GM19043 (cell line): ENCODE measurements at regions not wholly inside any gene's neighbourhood (a gene's known extent, or its start where the extent isn't known, plus 50 kb on each side); places are given as distances from the start of the nearest gene placed in this dataset.

Experiments used
- ATAC-seq: cut with Tn5 transposase; IDR thresholded peaks from one replicate; pipeline ENCODE4 v1.9.1; 2021; ENCODE audit warnings: low read depth; ENCODE audit not compliant: unreplicated experiment

DNA sequence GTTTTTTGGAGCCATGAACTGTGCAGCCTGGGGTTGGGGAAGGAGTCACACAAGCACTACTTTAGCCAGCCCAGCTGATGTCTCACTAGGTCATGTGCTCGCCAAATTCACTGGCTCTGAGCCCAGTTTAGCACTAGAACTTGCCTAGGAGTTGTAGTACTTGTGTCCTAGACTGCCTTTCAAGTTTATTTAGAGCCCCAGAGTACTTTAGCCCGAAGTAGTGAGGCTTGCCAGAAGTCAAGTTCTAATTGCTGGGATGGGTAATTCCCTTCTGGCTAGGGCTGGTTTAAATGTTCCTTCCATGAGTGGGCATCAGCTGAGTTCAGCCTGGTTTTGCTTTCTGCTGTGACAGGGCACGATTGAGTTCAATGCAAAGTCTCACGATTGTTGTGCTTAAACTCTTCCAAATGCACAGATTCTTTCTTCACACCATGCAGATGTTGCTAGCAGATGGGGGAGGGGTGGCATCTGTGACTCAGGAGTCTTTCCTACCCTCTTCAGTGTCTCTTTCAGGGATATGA, 228.2 kb upstream of the ZPLD1 start:
- no peak for ATAC-seq

DNA sequence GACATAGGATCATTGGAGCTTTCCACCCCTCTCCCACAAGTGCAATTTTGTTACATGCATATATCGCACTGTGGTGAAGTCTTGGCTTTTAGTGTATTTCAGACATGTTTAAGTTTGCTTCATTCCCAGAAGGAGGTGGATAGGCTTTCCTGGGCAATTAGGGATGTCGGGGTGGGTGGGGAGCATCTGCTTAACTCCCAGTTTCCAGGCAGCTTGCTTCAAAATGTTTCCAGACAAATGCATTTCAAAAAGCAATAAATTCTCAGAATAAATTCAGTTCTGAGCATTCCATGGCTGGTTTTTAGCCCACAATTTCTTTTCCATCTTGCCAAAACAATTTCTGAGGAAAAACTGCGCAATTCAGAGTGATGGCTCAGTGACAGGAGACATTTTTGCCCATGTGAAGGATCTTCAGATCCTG, 227.7 kb upstream of the ZPLD1 start:
- no peak for ATAC-seq

DNA sequence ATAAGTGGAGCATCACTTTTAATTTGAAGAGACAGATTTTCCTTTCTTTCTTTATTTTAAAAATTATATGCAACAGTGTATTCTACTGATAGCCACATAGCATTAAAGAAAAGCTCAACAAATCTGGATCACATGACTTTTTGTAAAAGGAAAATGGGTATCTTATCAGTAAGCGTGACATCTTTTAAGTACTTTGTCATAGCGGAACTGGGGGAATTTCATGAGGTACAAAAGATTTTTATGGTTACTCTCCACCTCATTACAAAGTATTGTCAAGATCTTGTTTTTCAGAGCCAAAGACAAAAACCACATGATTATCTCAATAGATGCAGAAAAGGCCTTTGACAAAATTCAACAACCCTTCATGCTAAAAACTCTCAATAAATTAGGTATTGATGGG, 219.6 kb upstream of the ZPLD1 start:
- ATAC-seq = no peak

DNA sequence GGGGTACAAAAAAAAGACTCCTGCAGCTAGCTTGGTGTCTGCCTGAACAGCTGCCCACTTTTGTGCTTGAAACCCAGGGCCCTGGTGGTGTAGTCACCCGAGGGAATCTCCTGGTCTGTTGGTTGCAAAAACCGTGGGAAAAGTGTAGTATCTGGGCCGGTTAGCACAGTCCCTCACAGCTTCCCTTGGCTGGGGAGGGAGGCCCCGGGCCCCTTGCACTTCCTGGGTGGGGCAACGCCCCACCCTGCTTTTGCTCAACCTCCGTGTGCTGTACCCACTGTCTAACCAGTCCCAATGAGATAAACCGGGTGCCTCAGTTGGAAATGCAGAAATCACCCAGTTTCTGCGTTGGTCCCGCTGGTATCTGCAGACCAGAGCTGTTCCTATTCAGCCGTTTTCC, 211.7 kb upstream of the ZPLD1 start:
- no peak for ATAC-seq

DNA sequence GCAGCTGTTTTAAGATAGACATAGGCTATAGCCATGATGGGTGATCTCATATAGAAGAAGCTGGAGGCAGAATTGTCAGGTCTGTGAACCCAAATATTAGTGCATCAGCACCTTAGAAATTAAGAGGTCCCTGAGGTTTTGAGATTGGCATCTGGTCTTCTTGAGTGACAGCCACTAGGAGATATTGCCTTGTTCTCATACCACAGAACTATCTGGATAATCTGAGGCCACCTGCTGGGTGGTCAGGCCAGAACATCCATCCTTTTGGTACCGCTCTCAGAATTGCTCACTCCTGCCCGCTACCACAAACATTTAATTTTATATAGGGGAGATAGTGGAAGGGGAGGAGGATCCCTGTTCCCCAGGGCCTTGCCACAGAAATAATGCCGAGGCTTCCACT, 210.6 kb upstream of the ZPLD1 start:
- no peak for ATAC-seq

DNA sequence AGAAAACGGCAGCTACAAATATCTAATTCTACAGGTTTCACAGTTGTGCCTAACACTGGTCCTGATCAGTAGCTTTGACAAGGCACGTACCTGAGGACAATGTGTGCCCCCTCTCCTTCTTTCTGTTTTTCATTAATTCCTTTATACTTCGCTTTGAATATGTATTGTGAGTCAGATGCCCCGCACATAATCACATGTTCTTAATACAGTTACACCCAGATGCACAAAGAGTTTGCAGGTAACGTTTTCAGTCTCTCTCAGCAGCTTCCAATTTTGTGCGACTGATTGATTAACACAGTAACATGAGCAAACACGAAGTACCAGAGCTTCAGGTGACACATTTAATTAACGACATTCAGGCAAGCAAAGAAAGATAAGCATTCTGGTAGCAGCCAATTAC, 209.8 kb upstream of the ZPLD1 start:
- no peak for ATAC-seq

DNA sequence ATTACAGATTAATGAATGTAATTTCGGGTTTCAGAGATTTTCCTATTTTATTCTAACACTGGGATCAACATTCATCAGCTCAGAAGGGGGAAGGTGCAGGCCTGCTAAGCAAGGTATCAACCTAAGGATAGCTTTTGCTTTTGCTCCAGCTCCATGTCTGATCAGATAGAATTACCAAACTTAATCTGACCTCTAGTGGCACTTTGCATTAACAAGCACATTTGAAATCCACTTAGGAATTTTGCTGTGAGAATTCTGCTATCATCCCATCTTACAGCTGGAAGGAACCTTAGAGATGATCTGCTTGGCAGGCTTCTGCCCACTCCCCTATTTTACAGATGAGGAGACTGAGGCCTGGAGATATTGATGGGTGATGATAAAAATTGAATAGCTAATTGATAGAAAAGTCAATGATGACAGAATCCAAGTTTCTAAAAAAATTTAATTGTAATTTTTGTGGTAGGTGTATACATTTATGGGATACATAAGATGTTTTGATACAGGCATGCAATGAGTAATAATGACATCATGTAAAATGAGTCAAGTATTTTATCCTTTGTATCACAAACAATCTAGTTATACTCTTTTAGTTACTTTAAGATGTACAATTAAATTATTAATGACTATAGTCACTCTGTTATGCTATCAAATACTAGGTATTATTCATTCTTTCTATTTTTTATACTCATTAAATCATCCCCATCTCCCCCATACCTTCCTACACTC, 209.2 kb upstream of the ZPLD1 start:
- ATAC-seq = no peak

DNA sequence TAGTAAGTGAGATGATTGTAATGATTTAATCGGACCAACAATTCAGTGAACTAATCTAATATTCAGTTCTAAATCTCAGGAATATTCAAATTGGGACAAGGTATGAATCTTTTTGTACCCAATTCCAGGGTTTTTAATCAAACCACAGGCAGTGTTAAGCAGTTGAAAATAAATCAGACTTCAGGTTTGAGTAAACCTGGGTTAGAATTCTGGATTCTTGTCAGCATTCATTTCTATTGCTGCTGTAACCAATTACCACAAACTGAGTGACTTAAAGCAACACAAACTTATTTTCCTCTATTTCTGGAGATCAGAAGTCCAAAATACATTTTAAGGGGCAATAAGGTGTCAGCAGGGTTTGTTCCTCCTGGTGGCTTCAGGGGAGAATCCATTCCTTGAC, 208.4 kb upstream of the ZPLD1 start:
- ATAC-seq = no peak

DNA sequence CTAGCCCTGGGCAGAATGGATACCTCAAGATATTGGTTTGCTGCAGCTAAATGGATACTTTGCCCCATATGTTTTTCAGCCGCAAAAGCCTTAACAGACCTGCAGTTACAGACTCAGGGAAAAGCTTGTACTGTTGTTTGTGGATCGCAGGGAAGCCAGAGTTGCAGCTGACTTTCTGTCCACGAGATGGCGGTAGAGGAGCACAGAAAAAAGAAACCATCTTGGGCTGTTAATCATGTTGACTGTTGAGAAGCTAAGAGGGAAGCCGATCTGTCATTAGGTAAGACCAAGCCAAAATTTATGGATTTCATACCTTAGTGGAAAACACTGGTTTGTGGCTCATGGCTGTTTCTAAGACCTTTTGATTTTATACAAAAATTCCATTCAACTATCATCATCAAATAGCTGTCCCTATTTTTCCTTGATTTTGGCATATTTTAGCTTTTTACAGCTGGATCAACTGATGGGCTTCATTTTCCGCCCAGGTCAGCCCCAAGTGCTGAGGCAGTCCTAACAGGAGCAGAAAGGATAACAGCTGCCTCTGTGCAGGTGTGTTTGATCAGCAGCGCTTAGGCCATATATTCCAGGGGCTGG, 205.7 kb upstream of the ZPLD1 start:
- peak; percentile 36 for ATAC-seq

DNA sequence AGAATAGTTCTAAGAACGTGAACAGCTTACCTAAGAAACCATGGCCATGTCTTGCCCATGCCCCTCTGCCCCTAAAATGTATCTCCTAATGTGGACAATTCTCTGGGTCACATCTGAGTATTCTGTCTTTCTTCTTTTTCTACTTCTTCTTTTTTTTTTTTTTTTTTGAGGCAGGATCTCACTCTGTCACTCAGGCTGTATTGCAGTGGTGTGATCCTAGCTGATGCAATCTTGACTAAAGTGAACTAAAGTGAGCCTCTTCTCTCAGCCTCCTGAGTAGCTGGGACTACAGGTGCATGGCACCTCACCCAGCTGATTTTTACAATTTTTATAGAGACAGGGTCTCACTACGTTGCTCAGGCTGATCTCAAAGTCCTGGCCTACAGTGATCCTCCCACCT, 204.8 kb upstream of the ZPLD1 start:
- ATAC-seq = no peak

DNA sequence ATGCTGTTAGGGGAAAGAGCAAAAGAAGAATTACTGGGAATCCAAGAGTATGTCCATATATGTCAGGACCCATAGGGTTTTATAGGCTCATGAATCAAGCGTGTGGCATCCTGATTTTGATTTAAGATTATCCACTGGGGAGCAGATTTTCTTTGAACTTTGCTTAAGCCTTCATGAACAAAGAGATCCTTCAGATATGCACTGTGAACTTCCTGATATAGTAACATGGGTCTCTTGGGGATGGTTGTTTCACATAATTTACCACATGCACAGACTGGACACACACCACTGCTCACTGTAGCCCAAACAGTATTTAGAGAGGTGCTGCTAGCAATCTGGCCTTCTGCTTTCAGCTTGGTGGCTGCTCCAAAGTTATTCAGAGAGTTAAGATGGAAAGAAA, 200.9 kb upstream of the ZPLD1 start:
- ATAC-seq = peak; percentile 96

DNA sequence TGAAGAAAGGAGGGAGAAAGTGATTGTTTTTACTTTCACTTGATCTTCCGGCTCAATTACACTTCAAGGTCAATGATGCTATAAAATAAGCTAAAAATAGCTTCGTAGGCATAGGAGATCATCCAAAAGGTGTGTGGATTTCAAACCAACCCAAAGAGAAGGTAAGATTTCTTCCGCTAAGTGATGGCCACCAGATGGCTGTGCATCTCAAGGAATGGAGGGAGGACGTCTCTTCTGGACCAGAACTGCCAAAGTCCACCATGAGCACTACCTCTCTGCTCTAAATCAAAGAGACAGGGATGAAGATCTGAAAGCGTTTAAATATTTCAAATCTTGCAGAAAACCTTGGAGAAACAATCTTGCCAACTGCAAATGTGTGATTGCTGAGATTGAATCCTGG, 199.1 kb upstream of the ZPLD1 start:
- no peak for ATAC-seq

DNA sequence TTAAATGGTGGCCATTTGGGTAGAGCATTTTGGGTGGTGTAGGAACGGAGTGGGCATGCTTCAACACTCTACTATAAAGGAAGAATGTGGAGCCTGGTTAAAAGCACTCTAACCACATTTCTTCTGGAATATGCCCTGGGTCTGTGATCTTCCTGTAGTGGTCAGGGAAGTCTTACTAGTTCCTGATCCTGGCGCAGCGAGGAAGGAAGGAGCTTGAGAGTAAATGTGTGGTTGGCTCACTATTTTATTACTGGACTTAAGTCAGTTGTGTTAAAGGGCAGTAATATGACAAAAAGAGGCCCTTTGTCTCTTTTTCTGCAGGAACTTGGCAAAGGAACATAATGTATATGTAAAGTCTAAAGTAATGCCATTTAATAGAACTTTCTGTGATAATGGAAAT, 197.6 kb upstream of the ZPLD1 start:
- no peak for ATAC-seq

DNA sequence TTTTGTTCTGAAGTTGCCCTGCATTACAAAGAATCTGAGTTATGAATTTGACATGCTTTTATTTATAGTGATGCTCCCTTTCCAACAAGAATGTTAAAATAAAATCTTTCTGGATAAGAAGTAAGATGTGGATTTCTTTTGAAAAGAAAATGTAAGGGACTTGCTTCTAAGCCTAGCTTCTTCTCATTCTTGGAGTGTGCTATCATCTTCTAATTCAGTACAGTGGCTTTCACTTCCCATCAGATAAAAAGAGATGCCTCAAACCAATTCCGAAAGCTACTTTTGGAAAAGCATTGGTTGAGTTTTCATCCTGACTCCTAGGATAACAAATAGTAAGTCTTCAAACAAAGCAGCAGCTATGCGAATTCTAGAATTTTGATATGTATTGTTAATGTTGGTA, 197.0 kb upstream of the ZPLD1 start:
- no peak for ATAC-seq

DNA sequence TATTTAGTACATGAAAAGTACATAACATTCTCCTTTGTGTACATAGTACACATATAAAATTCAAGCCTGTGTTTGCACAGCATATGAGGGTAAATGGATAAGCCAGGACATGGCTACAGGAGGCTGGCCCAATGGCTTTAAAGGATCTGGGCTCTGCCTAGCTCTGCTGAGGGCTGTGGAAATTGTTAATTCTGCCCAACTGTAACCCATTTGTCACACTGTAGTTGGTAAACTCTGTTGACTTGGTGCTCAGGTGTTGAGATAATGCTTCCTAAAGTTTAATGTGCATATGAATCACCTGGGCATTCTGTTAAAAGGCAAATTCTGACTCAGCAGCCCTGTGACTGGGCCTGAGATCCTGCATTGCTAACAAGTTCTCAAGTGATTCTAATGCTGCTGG, 196.5 kb upstream of the ZPLD1 start:
- no peak for ATAC-seq

DNA sequence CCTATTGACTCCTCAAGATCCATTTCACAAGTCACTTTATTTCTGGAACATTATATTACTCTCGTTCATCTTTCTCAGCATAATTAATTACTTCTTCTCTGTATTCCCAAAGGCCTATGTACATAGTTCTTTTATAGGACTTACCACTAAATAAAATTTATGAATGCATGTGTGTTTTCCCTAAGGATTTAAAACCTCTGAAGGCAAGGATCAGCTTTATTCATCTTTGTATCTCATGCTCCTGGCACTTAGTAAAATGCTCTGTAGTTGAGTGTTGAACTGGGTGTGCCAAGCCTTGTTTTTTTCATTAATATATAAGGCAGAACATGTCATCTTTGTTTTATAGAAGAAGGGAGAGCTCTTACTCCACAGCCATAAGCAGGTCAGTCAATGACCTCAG, 194.1 kb upstream of the ZPLD1 start:
- no peak for ATAC-seq

DNA sequence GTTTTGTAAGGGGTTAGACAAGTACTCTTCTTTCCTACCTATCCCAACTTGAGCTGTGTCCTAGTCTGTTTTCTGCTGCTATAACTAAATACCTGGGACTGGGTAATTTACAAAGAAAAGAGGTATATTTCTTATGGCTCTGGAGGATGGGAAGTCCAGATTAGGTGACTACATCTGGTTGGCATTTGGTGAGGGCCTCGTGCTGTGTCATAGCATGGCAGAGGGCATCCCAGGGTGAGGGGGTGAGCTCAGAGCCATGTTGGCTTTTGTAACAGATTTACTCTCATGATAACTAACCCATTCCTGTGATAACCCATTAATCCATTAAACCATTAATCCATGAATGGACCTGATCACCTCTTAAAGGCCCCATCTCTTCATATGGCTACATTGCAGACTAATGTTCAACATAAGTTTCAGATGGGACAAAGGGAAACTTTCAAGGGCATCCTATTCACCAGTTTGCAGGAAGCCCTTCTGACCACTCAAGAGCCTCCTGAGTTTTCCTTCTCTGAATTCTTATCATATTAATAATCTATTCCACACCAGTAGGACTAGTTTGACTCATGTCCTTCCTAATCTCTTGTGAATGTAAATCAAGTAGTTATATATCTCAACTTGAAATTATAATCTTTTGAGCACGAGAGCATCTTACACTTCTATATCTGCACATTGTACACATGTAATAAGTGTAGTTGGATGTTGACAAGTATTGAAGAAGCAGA, 185.7 kb upstream of the ZPLD1 start:
- ATAC-seq = no peak

DNA sequence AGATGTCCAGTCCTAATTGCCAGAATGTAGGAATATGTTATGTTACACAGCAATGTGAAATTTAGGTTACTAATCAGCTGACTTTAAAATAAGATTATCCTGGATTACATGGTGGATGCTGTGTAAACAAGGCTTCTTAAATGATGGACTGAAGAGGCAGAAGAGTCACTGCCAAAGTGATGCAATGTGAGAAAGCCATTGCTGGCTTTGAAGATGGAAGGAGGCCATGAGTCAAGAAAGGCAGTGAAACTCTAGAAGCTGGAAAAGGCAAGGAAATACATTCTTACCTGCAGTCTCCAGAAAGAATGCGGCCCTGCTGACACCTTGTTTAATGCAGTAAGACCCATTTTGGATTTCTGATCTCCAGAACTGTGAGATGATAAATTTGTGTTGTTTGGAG, 179.1 kb upstream of the ZPLD1 start:
- ATAC-seq = no peak

DNA sequence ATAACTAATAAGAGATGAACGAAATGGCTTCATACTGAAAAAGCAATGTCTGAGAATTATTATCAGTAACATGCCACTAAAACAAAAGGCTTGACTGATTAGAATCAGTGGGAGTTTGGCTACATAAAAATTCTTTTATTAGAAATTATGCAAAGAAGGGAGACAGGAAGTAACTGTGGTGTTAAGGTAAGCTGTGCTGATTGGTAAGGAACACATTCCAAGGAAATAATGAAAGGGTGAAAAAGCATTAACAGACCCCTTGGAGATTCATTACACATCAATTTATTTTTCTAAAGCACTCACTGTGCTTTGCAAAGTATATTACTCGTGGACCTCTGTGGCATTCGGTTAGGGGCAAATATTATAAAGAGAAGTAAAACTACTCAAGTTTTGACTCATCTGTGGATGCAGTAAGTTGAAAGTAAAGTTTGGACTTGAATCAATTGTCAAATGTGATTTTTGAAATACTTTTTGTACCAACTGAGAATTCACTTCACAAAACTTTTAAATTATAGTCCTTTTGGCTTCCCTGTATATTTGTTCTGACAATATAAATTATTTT, 176.1 kb upstream of the ZPLD1 start:
- no peak for ATAC-seq

DNA sequence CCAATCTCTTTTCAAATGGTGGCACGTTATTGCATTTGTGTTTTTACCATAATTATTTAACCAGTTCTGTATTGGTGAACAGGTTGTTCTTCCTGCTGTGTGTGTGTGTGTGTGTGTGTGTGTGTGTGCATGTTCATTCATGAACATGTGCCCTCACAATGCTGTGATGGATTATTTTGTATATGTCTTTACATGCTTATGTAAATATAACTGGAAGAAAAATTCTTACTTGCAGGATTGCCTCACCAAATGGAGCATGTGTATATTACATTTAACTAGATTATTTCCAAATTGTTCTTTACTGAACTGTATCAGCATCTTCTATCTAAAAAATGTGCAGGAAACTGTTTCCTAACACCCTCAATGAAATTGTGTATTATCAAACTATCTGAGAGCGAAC, 175.2 kb upstream of the ZPLD1 start:
- no peak for ATAC-seq

DNA sequence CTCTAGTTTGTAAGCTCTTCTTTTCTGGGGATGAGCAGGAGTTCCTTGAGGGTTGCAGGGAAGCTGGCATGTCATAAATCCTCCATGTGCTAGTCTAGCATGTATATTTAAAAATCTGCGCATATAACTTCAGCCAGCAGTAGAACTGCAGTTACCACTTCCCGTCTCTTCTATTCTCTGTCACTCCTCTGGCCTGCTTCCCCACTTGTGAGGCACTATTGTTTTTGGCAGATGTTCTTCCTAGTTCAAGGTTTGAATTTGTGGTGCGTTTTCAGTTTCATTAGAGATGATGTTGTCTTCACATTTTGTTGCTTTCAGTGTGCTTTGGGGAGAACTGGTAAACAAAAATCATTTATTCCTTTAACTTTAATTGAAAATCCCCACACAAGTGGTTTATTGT, 169.1 kb upstream of the ZPLD1 start:
- no peak for ATAC-seq

DNA sequence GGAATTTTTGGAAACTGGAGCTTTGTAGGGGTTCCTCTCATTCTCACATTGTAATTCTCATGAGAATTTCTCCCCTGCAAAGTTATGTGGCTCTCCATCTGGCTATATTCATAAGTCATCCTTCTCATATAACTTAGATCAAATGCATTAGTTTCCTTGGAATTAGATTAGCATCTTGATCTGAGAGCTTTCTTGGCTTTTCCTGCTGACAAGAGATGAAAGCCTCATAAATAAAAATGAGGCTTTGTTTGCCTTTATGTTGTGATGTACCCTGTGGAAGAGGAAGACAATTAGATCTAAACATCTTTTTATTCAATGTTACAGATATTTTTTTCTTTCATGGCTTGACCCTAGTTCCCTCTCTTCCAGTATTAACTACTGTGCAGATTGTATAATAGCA, 165.4 kb upstream of the ZPLD1 start:
- ATAC-seq = no peak
